NB4 (cell line): ENCODE measurements at regions not wholly inside any gene's neighbourhood (a gene's known extent, or its start where the extent isn't known, plus 50 kb on each side); places are given as distances from the start of the nearest gene placed in this dataset.

Experiments
- DNase-seq: peaks from one replicate; pipeline ENCODE4 v3.0.0; 2010; ENCODE audit warnings: low read depth
- H3K4me3 ChIP-seq: one replicate; pipeline ENCODE4 v1.5.1; 2011; ENCODE audit warnings: mild to moderate bottlenecking, low read depth, low read length, moderate library complexity
- MYC ChIP-seq: IDR thresholded peaks from 2 replicates; pipeline ENCODE4 v1.6.1; 2011; ENCODE audit warnings: low read depth, low read length
- POLR2A ChIP-seq: IDR thresholded peaks from 2 replicates; pipeline ENCODE4 v1.6.1; 2011; ENCODE audit warnings: mild to moderate bottlenecking; ENCODE audit not compliant: insufficient read length; ENCODE audit errors: extremely low read depth
- TF ChIP-seq, protein P1 (sequence below): IDR thresholded peaks from 2 replicates; pipeline ENCODE4 v1.6.1; 2011; ENCODE audit warnings: low read depth, low read length
- TF ChIP-seq, protein P2 (sequence below): IDR thresholded peaks from one replicate; pipeline ENCODE4 v1.5.1; 2012; ENCODE audit warnings: low read depth, low read length

DNA sequence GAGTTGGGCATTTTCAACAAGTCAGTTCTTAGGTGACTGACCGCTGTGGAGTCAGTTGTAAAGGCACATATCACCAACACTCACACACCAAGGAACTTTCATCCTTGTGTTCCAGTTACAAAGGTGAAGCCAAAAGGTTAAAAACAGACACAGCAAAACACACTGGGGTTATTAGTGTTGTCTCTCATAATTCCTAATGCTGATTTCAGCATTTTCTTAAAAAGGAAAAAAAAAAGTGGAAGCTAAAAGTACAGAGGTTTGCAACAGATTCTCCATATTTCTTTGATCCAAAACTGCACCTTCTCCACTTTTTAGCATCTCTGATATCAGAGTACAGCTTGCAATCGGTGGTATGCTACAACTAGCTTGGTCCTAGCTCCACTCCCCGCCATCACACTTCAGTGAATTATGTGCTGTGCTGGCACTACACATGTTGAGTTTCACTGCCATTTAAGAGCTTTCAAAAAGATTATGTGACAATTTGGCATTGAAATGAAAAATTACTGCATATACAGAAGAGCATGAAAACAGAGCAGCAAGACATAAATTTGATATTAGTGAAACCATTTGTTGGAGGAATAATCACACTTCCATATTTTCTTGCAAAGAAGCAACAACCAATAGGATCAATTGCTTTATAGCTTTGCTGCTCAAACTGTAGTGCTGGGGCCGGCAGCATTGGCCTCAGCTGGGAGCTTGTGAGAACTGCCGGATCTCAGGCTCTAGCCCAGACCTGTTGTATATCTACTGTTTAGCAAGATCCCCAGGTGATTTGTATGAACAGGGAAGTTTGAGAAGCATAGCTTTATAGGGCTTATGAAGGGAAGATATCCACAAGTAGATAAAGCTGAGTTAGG lies 62.3 kb upstream of the DAPL1 start:
- no peak overlapping the region for H3K4me3 ChIP-seq
- TF ChIP-seq MYC = no peak
- TF ChIP-seq POLR2A = no peak
- TF ChIP-seq, protein P1, sequence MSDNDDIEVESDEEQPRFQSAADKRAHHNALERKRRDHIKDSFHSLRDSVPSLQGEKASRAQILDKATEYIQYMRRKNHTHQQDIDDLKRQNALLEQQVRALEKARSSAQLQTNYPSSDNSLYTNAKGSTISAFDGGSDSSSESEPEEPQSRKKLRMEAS = no peak
- TF ChIP-seq, protein P2, sequence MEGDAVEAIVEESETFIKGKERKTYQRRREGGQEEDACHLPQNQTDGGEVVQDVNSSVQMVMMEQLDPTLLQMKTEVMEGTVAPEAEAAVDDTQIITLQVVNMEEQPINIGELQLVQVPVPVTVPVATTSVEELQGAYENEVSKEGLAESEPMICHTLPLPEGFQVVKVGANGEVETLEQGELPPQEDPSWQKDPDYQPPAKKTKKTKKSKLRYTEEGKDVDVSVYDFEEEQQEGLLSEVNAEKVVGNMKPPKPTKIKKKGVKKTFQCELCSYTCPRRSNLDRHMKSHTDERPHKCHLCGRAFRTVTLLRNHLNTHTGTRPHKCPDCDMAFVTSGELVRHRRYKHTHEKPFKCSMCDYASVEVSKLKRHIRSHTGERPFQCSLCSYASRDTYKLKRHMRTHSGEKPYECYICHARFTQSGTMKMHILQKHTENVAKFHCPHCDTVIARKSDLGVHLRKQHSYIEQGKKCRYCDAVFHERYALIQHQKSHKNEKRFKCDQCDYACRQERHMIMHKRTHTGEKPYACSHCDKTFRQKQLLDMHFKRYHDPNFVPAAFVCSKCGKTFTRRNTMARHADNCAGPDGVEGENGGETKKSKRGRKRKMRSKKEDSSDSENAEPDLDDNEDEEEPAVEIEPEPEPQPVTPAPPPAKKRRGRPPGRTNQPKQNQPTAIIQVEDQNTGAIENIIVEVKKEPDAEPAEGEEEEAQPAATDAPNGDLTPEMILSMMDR = no peak
- DNase-seq = no peak

- DNase-seq = no peak
- no peak overlapping the region for H3K4me3 ChIP-seq
- TF ChIP-seq, protein P1 = no peak
- no peak for TF ChIP-seq MYC
- TF ChIP-seq, protein P2 = no peak
- TF ChIP-seq POLR2A = no peak
Observed at GRCh38 chr2:158733430-158733755, 61.7 kb upstream of the DAPL1 start.

GRCh38 chr2:158734442-158734841 lies 60.7 kb upstream of the DAPL1 start:
- H3K4me3 ChIP-seq = no peak overlapping the region
- DNase-seq = no peak
- TF ChIP-seq MYC = no peak

- no peak overlapping the region for H3K4me3 ChIP-seq
- TF ChIP-seq POLR2A (no peak), MYC (no peak)
- TF ChIP-seq, protein P1 = no peak
- TF ChIP-seq, protein P2 = no peak
- DNase-seq = no peak
Observed at GRCh38 chr2:158735822-158736580, 59.1 kb upstream of the DAPL1 start.

GRCh38 chr2:158738363-158738762 lies 56.8 kb upstream of the DAPL1 start:
- H3K4me3 ChIP-seq = no peak overlapping the region
- DNase-seq = no peak
- no peak for TF ChIP-seq POLR2A
- TF ChIP-seq MYC = no peak
- TF ChIP-seq, protein P1 = no peak
- TF ChIP-seq, protein P2 = no peak

- TF ChIP-seq MYC = no peak
- TF ChIP-seq, protein P2 = no peak
- TF ChIP-seq, protein P1 = no peak
- no peak for TF ChIP-seq POLR2A
- H3K4me3 ChIP-seq = no peak overlapping the region
- no peak for DNase-seq
Observed at GRCh38 chr2:158740127-158740526, 55.0 kb upstream of the DAPL1 start.
